ENCODE measurements at regions not wholly inside any gene's neighbourhood (a gene's known extent, or its start where the extent isn't known, plus 50 kb on each side); places are given as distances from the start of the nearest gene placed in this dataset.

GRCh38 chr9:524008-524407 is 309.3 kb downstream of the DOCK8 start:
- Mint-ChIP-seq H3K4me3 (no peak overlapping the region), H3K9me3 (no peaks in the 10 kb centered on the region), H3K27me3 (ENCODE audit: low read depth in 2 of 2) (peaks cover 0 to 4% of the 10 kb centered on the region in 2 donors), H3K4me1 (no peaks in the 10 kb centered on the region), H3K27ac (no peak overlapping the region), H3K36me3 (no peaks in the 10 kb centered on the region)
- no peak for TF ChIP-seq CTCF (IDR thresholded peaks at IDR 0.05)
- Histone ChIP-seq H3K4me1 (ENCODE audit: control insufficient read depth, insufficient read depth, low read length) (no peaks in the 10 kb centered on the region), H3K27me3 (ENCODE audit: control insufficient read depth, insufficient read depth, low read length) (no peaks in the 10 kb centered on the region), H3K36me3 (ENCODE audit: control insufficient read depth, insufficient read depth, low read length) (no peaks in the 10 kb centered on the region), H3K27ac (ENCODE audit: low read length) (no peak overlapping the region), H3K4me3 (ENCODE audit: low read length) (no peak overlapping the region), H3K9me3 (ENCODE audit: control insufficient read depth, insufficient read depth, low read length) (no peaks in the 10 kb centered on the region)
- ATAC-seq (no peak), DNase-seq (no peak)
- 73% methylated on average over 1 of the region's 2 CpGs for WGBS (ENCODE audit: insufficient coverage)
- intact Hi-C loops (cut with micrococcal nuclease) = no loop called here

GRCh38 chr9:526904-527591 is 312.4 kb downstream of the DOCK8 start:
- Mint-ChIP-seq H3K27ac (no peak overlapping the region), H3K36me3 (no peaks in the 10 kb centered on the region), H3K27me3 (ENCODE audit: low read depth in 2 of 2) (peaks cover 10 to 11% of the 10 kb centered on the region in 2 donors), H3K4me1 (no peaks in the 10 kb centered on the region), H3K9me3 (no peaks in the 10 kb centered on the region), H3K4me3 (no peak overlapping the region)
- no peaks in the 10 kb centered on the region for H3K36me3 ChIP-seq (ENCODE audit: control insufficient read depth, insufficient read depth, low read length)
- H3K4me1 ChIP-seq (ENCODE audit: control insufficient read depth, insufficient read depth, low read length) = no peaks in the 10 kb centered on the region
- TF ChIP-seq CTCF (IDR thresholded peaks at IDR 0.05) = no peak
- 87% methylated on average over 10 of the region's 11 CpGs for WGBS (ENCODE audit: insufficient coverage)
- H3K27me3 ChIP-seq (ENCODE audit: control insufficient read depth, insufficient read depth, low read length) = no peaks in the 10 kb centered on the region
- H3K4me3 ChIP-seq (ENCODE audit: low read length) = no peak overlapping the region
- intact Hi-C loops (cut with micrococcal nuclease) = no loop called here
- ATAC-seq = no peak
- H3K9me3 ChIP-seq (ENCODE audit: control insufficient read depth, insufficient read depth, low read length) = no peaks in the 10 kb centered on the region
- H3K27ac ChIP-seq (ENCODE audit: low read length) = no peak overlapping the region
- DNase-seq = no peak

GRCh38 chr9:529731-530130 is 311.8 kb upstream of the DMRT1 start:
- Histone ChIP-seq H3K27ac (ENCODE audit: low read length) (no peak overlapping the region), H3K4me3 (ENCODE audit: low read length) (no peak overlapping the region), H3K27me3 (ENCODE audit: control insufficient read depth, insufficient read depth, low read length) (no peaks in the 10 kb centered on the region), H3K4me1 (ENCODE audit: control insufficient read depth, insufficient read depth, low read length) (no peaks in the 10 kb centered on the region), H3K9me3 (ENCODE audit: control insufficient read depth, insufficient read depth, low read length) (no peaks in the 10 kb centered on the region), H3K36me3 (ENCODE audit: control insufficient read depth, insufficient read depth, low read length) (no peaks in the 10 kb centered on the region)
- no peaks in the 10 kb centered on the region for H3K9me3 Mint-ChIP-seq
- no peak for TF ChIP-seq CTCF (IDR thresholded peaks at IDR 0.05)
- no peak overlapping the region for H3K4me3 Mint-ChIP-seq
- no peak overlapping the region for H3K27ac Mint-ChIP-seq
- H3K27me3 Mint-ChIP-seq (ENCODE audit: low read depth in 2 of 2) = peaks cover 16 to 28% of the 10 kb centered on the region in 2 donors
- WGBS (ENCODE audit: insufficient coverage) = 94% methylated on average over 3 of the region's 4 CpGs
- ATAC-seq (no peak), DNase-seq (no peak)
- no peaks in the 10 kb centered on the region for H3K36me3 Mint-ChIP-seq
- H3K4me1 Mint-ChIP-seq = no peaks in the 10 kb centered on the region
- intact Hi-C loops (cut with micrococcal nuclease) = no loop called here

- intact Hi-C loops (cut with micrococcal nuclease) = no loop called here
- Histone ChIP-seq H3K4me1 (ENCODE audit: control insufficient read depth, insufficient read depth, low read length) (no peaks in the 10 kb centered on the region), H3K4me3 (ENCODE audit: low read length) (no peak overlapping the region), H3K27me3 (ENCODE audit: control insufficient read depth, insufficient read depth, low read length) (no peaks in the 10 kb centered on the region), H3K36me3 (ENCODE audit: control insufficient read depth, insufficient read depth, low read length) (no peaks in the 10 kb centered on the region), H3K27ac (ENCODE audit: low read length) (no peak overlapping the region), H3K9me3 (ENCODE audit: control insufficient read depth, insufficient read depth, low read length) (no peaks in the 10 kb centered on the region)
- no peak for TF ChIP-seq CTCF (IDR thresholded peaks at IDR 0.05)
- H3K4me3 Mint-ChIP-seq = no peak overlapping the region
- no peaks in the 10 kb centered on the region for H3K9me3 Mint-ChIP-seq
- DNase-seq (no peak), ATAC-seq (no peak)
- H3K27ac Mint-ChIP-seq = no peak overlapping the region
- no peaks in the 10 kb centered on the region for H3K4me1 Mint-ChIP-seq
- H3K27me3 Mint-ChIP-seq (ENCODE audit: low read depth in 2 of 2) = peaks cover 16 to 28% of the 10 kb centered on the region in 2 donors
- no peaks in the 10 kb centered on the region for H3K36me3 Mint-ChIP-seq
- 92% methylated on average over 2 of the region's 3 CpGs for WGBS (ENCODE audit: insufficient coverage)
These were observed 310.8 kb upstream of the DMRT1 start for GRCh38 chr9:530681-531080.
